PC-9 (cell line): ENCODE measurements at regions not wholly inside any gene's neighbourhood (a gene's known extent, or its start where the extent isn't known, plus 50 kb on each side); places are given as distances from the start of the nearest gene placed in this dataset.

Experiments used
- BruUV-seq: library from RNA; stranded (reverse); fragments of 400-500 nt; replicated peaks from 2 replicates; lab custom pipeline; 2021; lab: Mats Ljungman, UMichigan
- CTCF ChIA-PET: fragments of 300-600 bp; sonication (Branson Sonifier 250); formaldehyde crosslinking; loops from one replicate; lab custom pipeline; 2022; ENCODE audit warnings: antibody characterized with exemption; lab: Charles Lee
- POLR2A ChIA-PET: fragments of 300-600 bp; sonication (Branson Sonifier 250); formaldehyde crosslinking; loops from one replicate; lab custom pipeline; 2022; ENCODE audit warnings: antibody characterized with exemption; ENCODE audit not compliant: unreplicated experiment; lab: Charles Lee
- DNase-seq, 2 experiments: peaks; one replicate each; pipeline versions ENCODE4 v3.0.0 to v3.0.0-alpha.2; 2015 to 2022; ENCODE audit warnings: mixed read lengths in 1 of 2
- H2AFZ ChIP-seq: fragments of 200-600 bp; sonication (generic); 2 replicates; pipeline ENCODE4 v1.8.1; 2017; ENCODE audit warnings: antibody characterized with exemption
- H3F3A ChIP-seq: fragments of 200-600 bp; sonication (generic); 2 replicates; pipeline ENCODE4 v1.8.1; 2017; ENCODE audit warnings: antibody characterized with exemption, mild to moderate bottlenecking, low read depth; ENCODE audit not compliant: insufficient read depth
- H3K27ac ChIP-seq: fragments of 200-600 bp; sonication (generic); 2 replicates; pipeline ENCODE4 v1.6.1; 2016; ENCODE audit warnings: mixed run types
- H3K27me3 ChIP-seq: fragments of 200-600 bp; sonication (generic); 2 replicates; pipeline ENCODE4 v1.6.1; 2016; ENCODE audit warnings: low read depth, mixed run types; ENCODE audit not compliant: insufficient read depth
- H3K36me3 ChIP-seq: fragments of 200-600 bp; sonication (generic); 2 replicates; pipeline ENCODE4 v1.6.1; 2016; ENCODE audit warnings: low read depth, mixed run types
- H3K4me1 ChIP-seq: fragments of 200-600 bp; sonication (generic); replicated peaks from 2 replicates; pipeline ENCODE4 v1.6.1; 2016; ENCODE audit warnings: mixed run types; ENCODE audit not compliant: insufficient read depth
- H3K4me2 ChIP-seq: fragments of 200-600 bp; sonication (generic); 2 replicates; pipeline ENCODE4 v1.6.1; 2017; ENCODE audit warnings: mixed run types
- H3K4me3 ChIP-seq: fragments of 200-600 bp; sonication (generic); 2 replicates; pipeline ENCODE4 v1.6.1; 2016; ENCODE audit warnings: mixed run types
- H3K79me2 ChIP-seq: fragments of 200-600 bp; sonication (generic); 2 replicates; pipeline ENCODE4 v1.6.1; 2017; ENCODE audit warnings: low read depth, mixed run types
- H3K9me2 ChIP-seq: fragments of 200-600 bp; sonication (generic); 2 replicates; pipeline ENCODE4 v1.8.1; 2017; ENCODE audit warnings: mild to moderate bottlenecking; ENCODE audit not compliant: insufficient read depth
- H3K9me3 ChIP-seq: fragments of 200-600 bp; sonication (generic); 2 replicates; pipeline ENCODE4 v1.8.1; 2016; ENCODE audit warnings: low read depth; ENCODE audit not compliant: insufficient read depth
- H4K20me1 ChIP-seq: fragments of 200-600 bp; sonication (generic); 2 replicates; pipeline ENCODE4 v1.8.1; 2017; ENCODE audit not compliant: insufficient read depth
- CTCF ChIP-seq: fragments of 200-600 bp; sonication (generic); conservative IDR thresholded peaks from 2 replicates; pipeline ENCODE4 v1.6.1; 2017; ENCODE audit warnings: mixed run types, antibody characterized with exemption, mild to moderate bottlenecking, moderate library complexity
- EZH2 ChIP-seq: fragments of 200-600 bp; sonication (generic); IDR thresholded peaks from 2 replicates; pipeline ENCODE4 v1.8.0; 2017; ENCODE audit warnings: antibody characterized with exemption, low read depth
- intact Hi-C: fragments of 100-400 bp; cut with micrococcal nuclease; formaldehyde crosslinking; loops from one replicate; pipeline ENCODE4 v1.10.0; 2022; ENCODE audit not compliant: unreplicated experiment

DNA sequence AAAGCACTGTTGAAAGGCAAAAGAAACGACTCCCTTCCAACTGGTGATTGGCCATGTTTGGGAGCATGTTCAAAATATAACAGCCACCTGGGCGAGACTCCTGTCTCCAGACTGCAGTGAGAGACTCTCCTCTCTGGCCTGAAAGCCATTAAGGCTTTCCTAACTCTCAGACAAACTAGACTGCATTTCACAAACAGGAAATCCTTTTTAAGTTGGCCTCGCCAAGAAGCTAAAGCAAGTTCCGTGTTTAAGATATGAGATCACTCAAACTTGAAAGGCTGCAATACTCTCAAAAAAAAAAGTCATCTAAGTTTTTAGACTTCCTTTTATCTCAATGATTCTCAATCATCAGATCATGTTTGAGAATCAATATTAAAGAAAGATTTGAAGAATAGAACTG is 117.0 kb downstream of the TFAP2A start:
- DNase-seq: no peak
- H3K36me3 ChIP-seq: no peaks in the 10 kb centered on the region
- no peaks in the 10 kb centered on the region for H3K9me3 ChIP-seq
- no TSS peak for BruUV-seq
- H3K9me2 ChIP-seq: no peaks in the 10 kb centered on the region
- H3K4me3 ChIP-seq: no peak overlapping the region
- H3K27ac ChIP-seq: no peak overlapping the region
- H2AFZ ChIP-seq: no peak overlapping the region
- H4K20me1 ChIP-seq: no peaks in the 10 kb centered on the region
- H3K27me3 ChIP-seq: no peaks in the 10 kb centered on the region
- H3F3A ChIP-seq: peaks cover 6% of the 10 kb centered on the region; the same call in 1 of the 2 replicates
- ChIA-PET POLR2A (no interaction called here), CTCF (no interaction called here)
- peaks cover 8% of the 10 kb centered on the region; the same call in 1 of the 2 replicates for H3K4me1 ChIP-seq
- no peak overlapping the region for H3K4me2 ChIP-seq
- no peaks in the 10 kb centered on the region for H3K79me2 ChIP-seq
- TF ChIP-seq EZH2 (no peak), CTCF (no peak)
- intact Hi-C loops: no loop called here

DNA sequence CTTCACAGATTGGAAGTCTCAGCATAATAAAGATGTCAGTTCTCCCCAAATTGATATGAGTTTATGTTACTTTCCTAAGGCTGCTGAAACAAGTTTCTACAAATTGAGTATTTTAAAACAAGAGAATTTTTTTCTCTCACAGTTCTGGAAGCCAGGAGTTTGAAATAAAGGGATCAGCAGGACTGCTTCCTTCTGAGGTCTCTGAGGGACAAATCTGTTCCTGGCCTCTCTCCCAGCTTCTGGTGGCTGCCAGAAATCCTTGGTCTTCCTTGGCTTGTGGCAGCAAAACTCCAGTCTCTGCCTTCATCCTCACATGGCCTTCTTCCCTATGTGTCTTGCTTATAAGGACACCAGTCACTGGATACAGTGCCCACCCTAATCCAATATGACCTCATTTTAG is 136.1 kb downstream of the TFAP2A start:
- no peaks in the 10 kb centered on the region for H3K36me3 ChIP-seq
- BruUV-seq: no TSS peak
- no peaks in the 10 kb centered on the region for H4K20me1 ChIP-seq
- H3K27me3 ChIP-seq: no peaks in the 10 kb centered on the region
- CTCF ChIA-PET: no interaction called here
- no peaks in the 10 kb centered on the region for H3K4me1 ChIP-seq
- no peak overlapping the region for H2AFZ ChIP-seq
- no peaks in the 10 kb centered on the region for H3K79me2 ChIP-seq
- H3F3A ChIP-seq: no peaks in the 10 kb centered on the region
- DNase-seq: no peak
- no peak for TF ChIP-seq EZH2
- TF ChIP-seq CTCF: no peak
- H3K4me3 ChIP-seq: no peak overlapping the region
- no peaks in the 10 kb centered on the region for H3K9me2 ChIP-seq
- H3K27ac ChIP-seq: no peak overlapping the region
- intact Hi-C loops: loop anchor here (5.0 kb wide), 1 partner anchor 34 kb away; no protein-coding TSS in a partner anchor
- H3K4me2 ChIP-seq: no peak overlapping the region
- no peaks in the 10 kb centered on the region for H3K9me3 ChIP-seq
- POLR2A ChIA-PET: no interaction called here

GRCh38 chr6:10276660-10277287 is 138.1 kb downstream of the TFAP2A start:
- Histone ChIP-seq H3K4me1 (no peaks in the 10 kb centered on the region), H3K36me3 (no peaks in the 10 kb centered on the region), H3K27ac (no peak overlapping the region), H4K20me1 (no peaks in the 10 kb centered on the region), H2AFZ (no peak overlapping the region), H3K27me3 (no peaks in the 10 kb centered on the region), H3K4me3 (no peak overlapping the region), H3K9me3 (no peaks in the 10 kb centered on the region), H3F3A (no peaks in the 10 kb centered on the region), H3K79me2 (no peaks in the 10 kb centered on the region), H3K4me2 (no peak overlapping the region), H3K9me2 (no peaks in the 10 kb centered on the region)
- no TSS peak for BruUV-seq
- CTCF ChIA-PET: no interaction called here
- POLR2A ChIA-PET: no interaction called here
- DNase-seq: no peak
- intact Hi-C loops: loop anchor here (5.0 kb wide), 1 partner anchor 36 kb away; no protein-coding TSS in a partner anchor
- TF ChIP-seq EZH2 (no peak), CTCF (no peak)
